HL-60 (cell line): ENCODE measurements at regions not wholly inside any gene's neighbourhood (a gene's known extent, or its start where the extent isn't known, plus 50 kb on each side); places are given as distances from the start of the nearest gene placed in this dataset.
"Not testable (repeated sequence)": the region's sequence is repeated elsewhere in the genome, so short reads cannot be mapped to it uniquely, and the experiment has no call there.

Source experiments
- GABPA ChIP-seq: IDR thresholded peaks from 2 replicates; pipeline ENCODE4 v1.6.1; 2012; ENCODE audit warnings: low read depth
- POLR2AphosphoS5 ChIP-seq: IDR thresholded peaks from 2 replicates; pipeline ENCODE4 v1.6.1; 2012; ENCODE audit warnings: low read depth
- SPI1 ChIP-seq: IDR thresholded peaks from 2 replicates; pipeline ENCODE4 v1.6.1; 2012; ENCODE audit warnings: low read depth, mild to moderate bottlenecking, borderline replicate concordance
- TF ChIP-seq, protein P1 (sequence below): IDR thresholded peaks from one replicate; pipeline ENCODE4 v1.5.1; 2011; ENCODE audit warnings: low read length, control low read depth, inconsistent platforms; ENCODE audit not compliant: insufficient read depth
- TF ChIP-seq, protein P2 (sequence below): IDR thresholded peaks from 2 replicates; pipeline ENCODE4 v1.6.1; 2012; ENCODE audit warnings: low read depth; ENCODE audit not compliant: insufficient replicate concordance

DNA sequence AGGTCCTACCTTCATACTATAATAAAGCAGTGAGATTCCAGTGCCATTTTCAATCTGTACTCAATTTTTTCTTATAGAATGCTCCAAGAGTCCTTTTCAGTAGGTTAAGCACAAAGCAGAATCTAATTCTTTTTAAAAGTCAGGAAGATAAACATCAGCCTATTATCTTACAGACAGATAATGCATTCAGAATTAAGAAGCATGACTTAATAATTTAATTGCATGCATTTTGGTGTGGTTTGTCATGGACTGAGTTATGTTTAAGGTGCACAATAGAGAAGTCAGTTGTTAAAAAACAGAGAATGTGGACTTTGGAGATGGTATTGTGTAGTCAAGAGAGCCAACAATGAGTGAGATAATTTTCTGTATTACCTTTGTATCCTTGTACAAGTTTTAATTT lies 1656.3 kb upstream of the LRRTM3 start:
- TF ChIP-seq, protein P1, sequence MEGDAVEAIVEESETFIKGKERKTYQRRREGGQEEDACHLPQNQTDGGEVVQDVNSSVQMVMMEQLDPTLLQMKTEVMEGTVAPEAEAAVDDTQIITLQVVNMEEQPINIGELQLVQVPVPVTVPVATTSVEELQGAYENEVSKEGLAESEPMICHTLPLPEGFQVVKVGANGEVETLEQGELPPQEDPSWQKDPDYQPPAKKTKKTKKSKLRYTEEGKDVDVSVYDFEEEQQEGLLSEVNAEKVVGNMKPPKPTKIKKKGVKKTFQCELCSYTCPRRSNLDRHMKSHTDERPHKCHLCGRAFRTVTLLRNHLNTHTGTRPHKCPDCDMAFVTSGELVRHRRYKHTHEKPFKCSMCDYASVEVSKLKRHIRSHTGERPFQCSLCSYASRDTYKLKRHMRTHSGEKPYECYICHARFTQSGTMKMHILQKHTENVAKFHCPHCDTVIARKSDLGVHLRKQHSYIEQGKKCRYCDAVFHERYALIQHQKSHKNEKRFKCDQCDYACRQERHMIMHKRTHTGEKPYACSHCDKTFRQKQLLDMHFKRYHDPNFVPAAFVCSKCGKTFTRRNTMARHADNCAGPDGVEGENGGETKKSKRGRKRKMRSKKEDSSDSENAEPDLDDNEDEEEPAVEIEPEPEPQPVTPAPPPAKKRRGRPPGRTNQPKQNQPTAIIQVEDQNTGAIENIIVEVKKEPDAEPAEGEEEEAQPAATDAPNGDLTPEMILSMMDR: not testable (repeated sequence)
- not testable (repeated sequence) for TF ChIP-seq POLR2AphosphoS5, GABPA, SPI1
- TF ChIP-seq, protein P2, sequence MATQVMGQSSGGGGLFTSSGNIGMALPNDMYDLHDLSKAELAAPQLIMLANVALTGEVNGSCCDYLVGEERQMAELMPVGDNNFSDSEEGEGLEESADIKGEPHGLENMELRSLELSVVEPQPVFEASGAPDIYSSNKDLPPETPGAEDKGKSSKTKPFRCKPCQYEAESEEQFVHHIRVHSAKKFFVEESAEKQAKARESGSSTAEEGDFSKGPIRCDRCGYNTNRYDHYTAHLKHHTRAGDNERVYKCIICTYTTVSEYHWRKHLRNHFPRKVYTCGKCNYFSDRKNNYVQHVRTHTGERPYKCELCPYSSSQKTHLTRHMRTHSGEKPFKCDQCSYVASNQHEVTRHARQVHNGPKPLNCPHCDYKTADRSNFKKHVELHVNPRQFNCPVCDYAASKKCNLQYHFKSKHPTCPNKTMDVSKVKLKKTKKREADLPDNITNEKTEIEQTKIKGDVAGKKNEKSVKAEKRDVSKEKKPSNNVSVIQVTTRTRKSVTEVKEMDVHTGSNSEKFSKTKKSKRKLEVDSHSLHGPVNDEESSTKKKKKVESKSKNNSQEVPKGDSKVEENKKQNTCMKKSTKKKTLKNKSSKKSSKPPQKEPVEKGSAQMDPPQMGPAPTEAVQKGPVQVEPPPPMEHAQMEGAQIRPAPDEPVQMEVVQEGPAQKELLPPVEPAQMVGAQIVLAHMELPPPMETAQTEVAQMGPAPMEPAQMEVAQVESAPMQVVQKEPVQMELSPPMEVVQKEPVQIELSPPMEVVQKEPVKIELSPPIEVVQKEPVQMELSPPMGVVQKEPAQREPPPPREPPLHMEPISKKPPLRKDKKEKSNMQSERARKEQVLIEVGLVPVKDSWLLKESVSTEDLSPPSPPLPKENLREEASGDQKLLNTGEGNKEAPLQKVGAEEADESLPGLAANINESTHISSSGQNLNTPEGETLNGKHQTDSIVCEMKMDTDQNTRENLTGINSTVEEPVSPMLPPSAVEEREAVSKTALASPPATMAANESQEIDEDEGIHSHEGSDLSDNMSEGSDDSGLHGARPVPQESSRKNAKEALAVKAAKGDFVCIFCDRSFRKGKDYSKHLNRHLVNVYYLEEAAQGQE: not testable (repeated sequence)
